Mucosa of gallbladder (tissue), 1 donor: ENCODE measurements at regions not wholly inside any gene's neighbourhood (a gene's known extent, or its start where the extent isn't known, plus 50 kb on each side); places are given as distances from the start of the nearest gene placed in this dataset.

Source experiments
- DNase-seq: peaks from one replicate; pipeline ENCODE4 v3.0.0-alpha.2; 2020; ENCODE audit warnings: low spot score
- donor health status: DM: no; HTN: no; CAD: no.

GRCh38 chr2:14180333-14180732, 452.2 kb upstream of the LRATD1 start:
- no peak for DNase-seq

- DNase-seq = no peak
These were observed 450.1 kb upstream of the LRATD1 start for GRCh38 chr2:14182227-14182946.

GRCh38 chr2:14185906-14186305, 446.6 kb upstream of the LRATD1 start:
- no peak for DNase-seq

GRCh38 chr2:14188446-14188845, 444.1 kb upstream of the LRATD1 start:
- no peak for DNase-seq

- no peak for DNase-seq
These were observed 442.6 kb upstream of the LRATD1 start for GRCh38 chr2:14189929-14190328.

- no peak for DNase-seq
These were observed 438.3 kb upstream of the LRATD1 start for GRCh38 chr2:14194233-14194632.

- no peak for DNase-seq
These were observed 435.2 kb upstream of the LRATD1 start for GRCh38 chr2:14197293-14197692.

- DNase-seq = no peak
These were observed 433.5 kb upstream of the LRATD1 start for GRCh38 chr2:14199040-14199439.

GRCh38 chr2:14219306-14219705, 413.2 kb upstream of the LRATD1 start:
- DNase-seq = no peak

GRCh38 chr2:14220101-14220500, 412.4 kb upstream of the LRATD1 start:
- DNase-seq = no peak

GRCh38 chr2:14221466-14221865, 411.1 kb upstream of the LRATD1 start:
- DNase-seq = no peak

- DNase-seq = no peak
These were observed 408.9 kb upstream of the LRATD1 start for GRCh38 chr2:14223576-14223975.

GRCh38 chr2:14231391-14231898, 401.1 kb upstream of the LRATD1 start:
- no peak for DNase-seq

GRCh38 chr2:14232217-14232616, 400.3 kb upstream of the LRATD1 start:
- DNase-seq = no peak

- no peak for DNase-seq
These were observed 397.6 kb upstream of the LRATD1 start for GRCh38 chr2:14234911-14235310.

GRCh38 chr2:14235667-14236066, 396.9 kb upstream of the LRATD1 start:
- DNase-seq = no peak

- DNase-seq = no peak
These were observed 394.6 kb upstream of the LRATD1 start for GRCh38 chr2:14237902-14238301.

GRCh38 chr2:14239605-14240004, 392.9 kb upstream of the LRATD1 start:
- DNase-seq = no peak

- DNase-seq = no peak
These were observed 391.6 kb upstream of the LRATD1 start for GRCh38 chr2:14240868-14241267.

GRCh38 chr2:14245901-14246300, 386.6 kb upstream of the LRATD1 start:
- no peak for DNase-seq

- no peak for DNase-seq
These were observed 377.2 kb upstream of the LRATD1 start for GRCh38 chr2:14255135-14255820.

- no peak for DNase-seq
These were observed 375.6 kb upstream of the LRATD1 start for GRCh38 chr2:14256890-14257289.

- no peak for DNase-seq
These were observed 374.6 kb upstream of the LRATD1 start for GRCh38 chr2:14257801-14258507.
